Natural killer cell (primary cell): ENCODE measurements at regions not wholly inside any gene's neighbourhood (a gene's known extent, or its start where the extent isn't known, plus 50 kb on each side); places are given as distances from the start of the nearest gene placed in this dataset.

Source experiments
- ATAC-seq, 3 donors: fragments of 150-1000 bp in 2 of 3; fragments of 200-7000 bp in 1 of 3; cut with Tn5 transposase; 1 replicate in 1 of 3; 2 replicates in 2 of 3; pipeline ENCODE4 v1.10.0; 2021; ENCODE audit warnings: mild to moderate bottlenecking in 2 of 3, moderate library complexity in 2 of 3
- DNase-seq, 2 donors: peaks; one replicate each; pipeline versions ENCODE4 v3.0.0 to v3.0.0-alpha.2; 2013 to 2021; ENCODE audit warnings: mixed read lengths in 1 of 2
- H3K27ac ChIP-seq: one replicate; pipeline ENCODE4 v1.5.1; 2013; ENCODE audit warnings: mild to moderate bottlenecking, low read length
- H3K27me3 ChIP-seq: one replicate; pipeline ENCODE4 v1.6.1; 2013; ENCODE audit warnings: low read length; ENCODE audit not compliant: control insufficient read depth, insufficient read depth
- H3K36me3 ChIP-seq: one replicate; pipeline ENCODE4 v1.6.1; 2013; ENCODE audit warnings: low read length; ENCODE audit not compliant: control insufficient read depth, insufficient read depth
- H3K4me1 ChIP-seq: one replicate; pipeline ENCODE4 v1.6.1; 2013; ENCODE audit warnings: low read length; ENCODE audit not compliant: control insufficient read depth, insufficient read depth
- H3K4me3 ChIP-seq: one replicate; pipeline ENCODE4 v1.5.1; 2013; ENCODE audit warnings: low read length
- H3K9me3 ChIP-seq: one replicate; pipeline ENCODE4 v1.6.1; 2013; ENCODE audit warnings: low read length; ENCODE audit not compliant: control insufficient read depth, insufficient read depth
- H3K27ac Mint-ChIP-seq, 2 donors: one replicate each; pipeline ENCODE4 v1.8.0; 2022; ENCODE audit warnings: mild to moderate bottlenecking in 2 of 2, mixed read lengths in 2 of 2, moderate library complexity in 1 of 2
- H3K27me3 Mint-ChIP-seq, 2 donors: one replicate each; pipeline ENCODE4 v1.8.0; 2022; ENCODE audit warnings: low read depth in 2 of 2, mixed read lengths in 2 of 2
- H3K36me3 Mint-ChIP-seq: one replicate; pipeline ENCODE4 v1.8.0; 2022; ENCODE audit warnings: mixed read lengths
- H3K4me1 Mint-ChIP-seq, 2 donors: one replicate each; pipeline ENCODE4 v1.8.0; 2022; ENCODE audit warnings: mixed read lengths in 2 of 2
- H3K4me3 Mint-ChIP-seq: one replicate; pipeline ENCODE4 v1.8.0; 2022; ENCODE audit warnings: mild to moderate bottlenecking, moderate library complexity, mixed read lengths
- H3K9me3 Mint-ChIP-seq, 2 donors: one replicate each; pipeline ENCODE4 v1.8.0; 2022; ENCODE audit warnings: mixed read lengths in 2 of 2
- WGBS: methylation state at CpG from one replicate; pipeline ENCODE4 v1.1.7; 2013; ENCODE audit warnings: missing lambda C conversion rate; ENCODE audit not compliant: insufficient coverage; 5-methylcytosine and 5-hydroxymethylcytosine counted together
- intact Hi-C: fragments of 100-400 bp; cut with micrococcal nuclease; formaldehyde crosslinking; loops from one replicate; pipeline ENCODE4 v1.14.2; 2022
- TF ChIP-seq, protein P1 (sequence below): fragments of 200-600 bp; IDR thresholded peaks from one replicate; pipeline ENCODE4 v1.8.0; 2022; ENCODE audit warnings: antibody characterized with exemption

DNA sequence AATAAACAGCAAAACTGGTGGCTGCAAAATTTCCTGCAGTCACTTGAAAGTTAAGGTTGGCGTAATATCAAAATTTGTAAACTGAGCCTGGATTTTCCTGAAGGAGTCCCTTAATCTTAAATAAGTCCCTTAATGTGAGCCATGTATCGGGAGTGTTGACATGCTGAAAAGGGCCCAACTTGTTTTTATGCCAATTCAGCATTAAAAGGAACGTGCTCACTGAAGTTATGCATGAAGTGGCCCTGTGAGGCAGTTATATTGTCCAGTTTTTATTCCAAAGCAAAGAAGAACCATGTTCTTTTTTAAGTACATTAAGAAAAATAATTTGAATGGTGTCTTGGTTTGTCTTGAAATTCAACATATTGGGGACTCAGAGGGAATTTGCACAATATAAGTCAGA lies 1766.9 kb downstream of the SLITRK1 start:
- no peaks in the 10 kb centered on the region for H3K27me3 Mint-ChIP-seq
- no peaks in the 10 kb centered on the region for H3K27me3 ChIP-seq
- H3K36me3 ChIP-seq, result no peaks in the 10 kb centered on the region
- DNase-seq (no peak), ATAC-seq (no peak)
- no peak overlapping the region for H3K4me3 Mint-ChIP-seq
- TF ChIP-seq, protein P1, sequence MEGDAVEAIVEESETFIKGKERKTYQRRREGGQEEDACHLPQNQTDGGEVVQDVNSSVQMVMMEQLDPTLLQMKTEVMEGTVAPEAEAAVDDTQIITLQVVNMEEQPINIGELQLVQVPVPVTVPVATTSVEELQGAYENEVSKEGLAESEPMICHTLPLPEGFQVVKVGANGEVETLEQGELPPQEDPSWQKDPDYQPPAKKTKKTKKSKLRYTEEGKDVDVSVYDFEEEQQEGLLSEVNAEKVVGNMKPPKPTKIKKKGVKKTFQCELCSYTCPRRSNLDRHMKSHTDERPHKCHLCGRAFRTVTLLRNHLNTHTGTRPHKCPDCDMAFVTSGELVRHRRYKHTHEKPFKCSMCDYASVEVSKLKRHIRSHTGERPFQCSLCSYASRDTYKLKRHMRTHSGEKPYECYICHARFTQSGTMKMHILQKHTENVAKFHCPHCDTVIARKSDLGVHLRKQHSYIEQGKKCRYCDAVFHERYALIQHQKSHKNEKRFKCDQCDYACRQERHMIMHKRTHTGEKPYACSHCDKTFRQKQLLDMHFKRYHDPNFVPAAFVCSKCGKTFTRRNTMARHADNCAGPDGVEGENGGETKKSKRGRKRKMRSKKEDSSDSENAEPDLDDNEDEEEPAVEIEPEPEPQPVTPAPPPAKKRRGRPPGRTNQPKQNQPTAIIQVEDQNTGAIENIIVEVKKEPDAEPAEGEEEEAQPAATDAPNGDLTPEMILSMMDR, result no peak
- intact Hi-C loops, result no loop called here
- H3K9me3 ChIP-seq, result peaks cover 2% of the 10 kb centered on the region
- WGBS, result 91% methylated on average over 3 of the region's 3 CpGs
- no peaks in the 10 kb centered on the region for H3K4me1 ChIP-seq
- peaks cover 7% of the 10 kb centered on the region for H3K36me3 Mint-ChIP-seq
- H3K9me3 Mint-ChIP-seq, result peaks cover 11 to 20% of the 10 kb centered on the region in 2 donors
- H3K27ac ChIP-seq, result no peak overlapping the region
- H3K27ac Mint-ChIP-seq, result no peak overlapping the region
- H3K4me3 ChIP-seq, result no peak overlapping the region
- no peaks in the 10 kb centered on the region for H3K4me1 Mint-ChIP-seq

DNA sequence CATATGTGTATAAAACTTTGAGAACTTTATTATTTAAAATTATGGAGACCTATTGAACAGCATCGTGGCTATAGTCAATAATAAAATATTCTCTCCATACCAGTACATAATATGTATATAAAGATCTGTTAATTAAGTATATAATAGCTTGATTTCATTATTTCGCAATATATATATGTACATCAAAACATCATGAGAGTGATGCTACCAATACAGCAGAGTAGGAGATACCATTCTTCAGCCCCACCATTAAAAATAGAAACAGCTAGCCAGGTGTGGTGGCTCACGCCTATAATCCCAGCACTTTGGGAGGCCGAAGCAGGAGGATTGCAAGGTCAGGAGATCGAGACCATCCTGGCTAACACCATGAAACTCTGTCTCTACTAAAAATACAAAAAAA lies 1755.3 kb upstream of the SPRY2 start:
- H3K9me3 ChIP-seq, result peaks cover 6% of the 10 kb centered on the region
- no peak overlapping the region for H3K27ac ChIP-seq
- Mint-ChIP-seq H3K9me3 (peaks cover 12 to 16% of the 10 kb centered on the region in 2 donors), H3K36me3 (no peaks in the 10 kb centered on the region), H3K4me1 (no peaks in the 10 kb centered on the region), H3K4me3 (no peak overlapping the region), H3K27ac (no peak overlapping the region), H3K27me3 (no peaks in the 10 kb centered on the region)
- H3K27me3 ChIP-seq, result no peaks in the 10 kb centered on the region
- H3K36me3 ChIP-seq, result no peaks in the 10 kb centered on the region
- WGBS, result 100% methylated on average over 2 of the region's 5 CpGs
- ATAC-seq (no peak), DNase-seq (no peak)
- H3K4me1 ChIP-seq, result no peaks in the 10 kb centered on the region
- TF ChIP-seq, protein P1, result no peak
- intact Hi-C loops, result no loop called here
- H3K4me3 ChIP-seq, result no peak overlapping the region

DNA sequence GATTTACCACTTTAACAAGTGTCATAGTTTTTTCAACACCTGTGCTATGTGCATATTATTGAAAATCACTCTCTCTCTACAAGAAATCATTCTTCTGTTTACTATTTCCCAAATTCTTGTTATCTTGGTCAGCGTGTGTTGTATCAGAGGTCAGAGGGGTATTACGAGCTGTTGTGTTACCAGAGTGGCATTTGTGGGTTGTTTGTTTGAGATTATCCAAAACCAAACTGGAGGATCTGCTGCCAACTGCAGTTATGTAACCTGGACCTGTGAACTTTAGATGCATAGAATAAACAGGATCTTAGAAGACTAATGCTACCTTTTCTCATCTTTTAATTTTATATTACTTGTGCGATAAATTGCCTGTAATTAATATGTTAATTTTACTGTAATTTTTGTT lies 1751.4 kb upstream of the SPRY2 start:
- H3K9me3 Mint-ChIP-seq, result peaks cover 9 to 10% of the 10 kb centered on the region in 2 donors
- H3K27me3 Mint-ChIP-seq, result no peaks in the 10 kb centered on the region
- no peaks in the 10 kb centered on the region for H3K4me1 Mint-ChIP-seq
- H3K9me3 ChIP-seq, result peaks cover 6% of the 10 kb centered on the region
- 88% methylated on average over 2 of the region's 3 CpGs for WGBS
- H3K36me3 ChIP-seq, result no peaks in the 10 kb centered on the region
- H3K4me3 Mint-ChIP-seq, result no peak overlapping the region
- no peak for DNase-seq
- H3K27me3 ChIP-seq, result no peaks in the 10 kb centered on the region
- no peak overlapping the region for H3K4me3 ChIP-seq
- H3K36me3 Mint-ChIP-seq, result no peaks in the 10 kb centered on the region
- intact Hi-C loops, result no loop called here
- ATAC-seq, result no peak
- no peaks in the 10 kb centered on the region for H3K4me1 ChIP-seq
- no peak overlapping the region for H3K27ac ChIP-seq
- TF ChIP-seq, protein P1, result no peak
- no peak overlapping the region for H3K27ac Mint-ChIP-seq

DNA sequence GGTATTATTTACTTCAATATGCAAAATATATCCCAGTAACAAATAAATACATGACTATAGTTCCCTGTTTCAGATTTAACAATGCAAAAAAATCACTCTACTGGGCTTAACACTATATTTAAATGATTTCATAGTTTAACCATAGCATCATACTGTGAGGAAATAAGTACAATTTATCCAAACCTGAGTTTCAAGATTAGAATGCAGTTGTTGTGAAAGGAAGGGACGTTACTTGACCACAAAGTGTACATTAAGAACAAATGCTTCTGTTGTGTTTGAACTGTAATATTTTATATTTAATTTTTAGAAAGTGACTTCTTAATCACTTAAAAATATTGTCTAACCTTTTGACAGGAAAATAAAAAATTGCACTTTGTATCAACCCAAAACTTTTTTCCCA lies 1747.9 kb upstream of the SPRY2 start:
- no peak overlapping the region for H3K4me3 Mint-ChIP-seq
- no peaks in the 10 kb centered on the region for H3K4me1 ChIP-seq
- no peaks in the 10 kb centered on the region for H3K9me3 ChIP-seq
- ATAC-seq (no peak), DNase-seq (no peak)
- no peak overlapping the region for H3K27ac ChIP-seq
- H3K36me3 Mint-ChIP-seq, result no peaks in the 10 kb centered on the region
- intact Hi-C loops, result no loop called here
- TF ChIP-seq, protein P1, result no peak
- no peaks in the 10 kb centered on the region for H3K36me3 ChIP-seq
- no peaks in the 10 kb centered on the region for H3K27me3 Mint-ChIP-seq
- WGBS, result no CpG with 5 or more reads among the region's 1 CpG
- no peaks in the 10 kb centered on the region for H3K4me1 Mint-ChIP-seq
- H3K27ac Mint-ChIP-seq, result no peak overlapping the region
- H3K27me3 ChIP-seq, result no peaks in the 10 kb centered on the region
- peaks cover 4 to 13% of the 10 kb centered on the region in 2 donors for H3K9me3 Mint-ChIP-seq
- no peak overlapping the region for H3K4me3 ChIP-seq
